ENCODE measurements at regions not wholly inside any gene's neighbourhood (a gene's known extent, or its start where the extent isn't known, plus 50 kb on each side); places are given as distances from the start of the nearest gene placed in this dataset.

GRCh38 chr7:10038351-10038750 is 935.3 kb upstream of the PHF14 start:
- TF ChIP-seq GATA2 (IDR thresholded peaks at IDR 0.05; ENCODE audit: low read depth, low read length): no peak; the same call in 1 of the 2 replicates
- TF ChIP-seq GATA3 (IDR thresholded peaks at IDR 0.05; ENCODE audit: low read depth, low read length): no peak; the same call in 1 of the 2 replicates
